HEK293 (cell line): ENCODE measurements at regions not wholly inside any gene's neighbourhood (a gene's known extent, or its start where the extent isn't known, plus 50 kb on each side); places are given as distances from the start of the nearest gene placed in this dataset.

Source experiments
- CTCF ChIA-PET: fragments of 350-600 bp; formaldehyde crosslinking; extraction: SDS; loops from one replicate; lab custom pipeline; 2021; ENCODE audit warnings: antibody characterized with exemption; lab: Yijun Ruan, JAX
- POLR2A ChIA-PET: fragments of 300-600 bp; formaldehyde crosslinking; extraction: SDS; loops from one replicate; lab custom pipeline; 2020; ENCODE audit warnings: antibody characterized with exemption, inconsistent platforms; lab: Yijun Ruan, JAX
- H3K27ac ChIP-seq: fragments of 200-500 bp; sonication (Bioruptor generic); 2 replicates; pipeline ENCODE4 v1.5.1; 2014; ENCODE audit warnings: low read depth, low read length, control low read depth, inconsistent platforms; ENCODE audit errors: extremely low read depth
- H3K36me3 ChIP-seq, 2 experiments: fragments of 200-500 bp in 1 of 2; sonication (Bioruptor generic) in 1 of 2; 1 replicate in 1 of 2; 2 replicates in 1 of 2; pipeline ENCODE4 v1.5.1; 2014 to 2017; ENCODE audit warnings: inconsistent platforms in 2 of 2, low read length in 2 of 2; ENCODE audit not compliant: control insufficient read depth in 2 of 2, insufficient read depth in 1 of 2
- H3K4me1 ChIP-seq: fragments of 200-500 bp; sonication (Bioruptor generic); 2 replicates; pipeline ENCODE4 v1.5.1; 2014; ENCODE audit warnings: mild to moderate bottlenecking, low read length, inconsistent platforms; ENCODE audit not compliant: control insufficient read depth, insufficient read depth
- H3K4me3 ChIP-seq: 2 replicates; pipeline ENCODE4 v1.5.1; 2011; ENCODE audit warnings: low read depth, mild to moderate bottlenecking, control low read depth, low read length, moderate library complexity
- H3K9me3 ChIP-seq: fragments of 200-500 bp; sonication (Bioruptor generic); 2 replicates; pipeline ENCODE4 v1.5.1; 2014; ENCODE audit warnings: low read depth, low read length, inconsistent platforms; ENCODE audit not compliant: control insufficient read depth, insufficient read depth
- ATF2 ChIP-seq: fragments of 450-650 bp; formaldehyde crosslinking; IDR thresholded peaks from 2 replicates; pipeline ENCODE4 v1.5.1; 2016; ENCODE audit warnings: missing biosample characterization, missing genetic modification characterization, low read depth
- BCL11B ChIP-seq: fragments of 450-650 bp; formaldehyde crosslinking; IDR thresholded peaks from 2 replicates; pipeline ENCODE4 v1.5.1; 2016; ENCODE audit warnings: low read depth, missing biosample characterization, missing genetic modification characterization
- GLI2 ChIP-seq: fragments of 450-650 bp; formaldehyde crosslinking; IDR thresholded peaks from 2 replicates; pipeline ENCODE4; 2017; ENCODE audit warnings: missing biosample characterization, missing genetic modification characterization, low read depth, borderline replicate concordance
- KLF8 ChIP-seq: fragments of 450-650 bp; formaldehyde crosslinking; IDR thresholded peaks from 2 replicates; pipeline ENCODE4 v1.5.1; 2016; ENCODE audit warnings: missing biosample characterization, missing genetic modification characterization
- OSR2 ChIP-seq: fragments of 450-650 bp; formaldehyde crosslinking; IDR thresholded peaks from 2 replicates; pipeline ENCODE4 v1.5.1; 2016; ENCODE audit warnings: missing biosample characterization, missing genetic modification characterization
- SCRT1 ChIP-seq: fragments of 450-650 bp; formaldehyde crosslinking; IDR thresholded peaks from 2 replicates; pipeline ENCODE4 v1.5.1; 2016; ENCODE audit warnings: missing biosample characterization, missing genetic modification characterization, borderline replicate concordance
- WT1 ChIP-seq: fragments of 450-650 bp; formaldehyde crosslinking; IDR thresholded peaks from 2 replicates; pipeline ENCODE4 v1.5.1; 2016; ENCODE audit warnings: missing biosample characterization, missing genetic modification characterization
- ZBTB49 ChIP-seq: fragments of 450-650 bp; formaldehyde crosslinking; IDR thresholded peaks from 2 replicates; pipeline ENCODE4 v1.5.1; 2016; ENCODE audit warnings: missing biosample characterization, missing genetic modification characterization, low read depth
- ZNF239 ChIP-seq: fragments of 450-650 bp; formaldehyde crosslinking; IDR thresholded peaks from 2 replicates; pipeline ENCODE4 v1.5.1; 2016; ENCODE audit warnings: missing biosample characterization, missing genetic modification characterization
- ZNF354C ChIP-seq: fragments of 450-650 bp; formaldehyde crosslinking; IDR thresholded peaks from 2 replicates; pipeline ENCODE4 v1.5.1; 2016; ENCODE audit warnings: missing biosample characterization, missing genetic modification characterization, low read depth, borderline replicate concordance
- ZNF404 ChIP-seq: fragments of 450-650 bp; formaldehyde crosslinking; IDR thresholded peaks from 2 replicates; pipeline ENCODE4 v1.5.1; 2017; ENCODE audit warnings: missing biosample characterization, missing genetic modification characterization
- ZNF529 ChIP-seq: fragments of 450-650 bp; formaldehyde crosslinking; IDR thresholded peaks from 2 replicates; pipeline ENCODE4 v1.5.1; 2017; ENCODE audit warnings: missing genetic modification characterization, missing biosample characterization; ENCODE audit not compliant: insufficient replicate concordance
- ZNF549 ChIP-seq: fragments of 450-650 bp; IDR thresholded peaks from 2 replicates; pipeline ENCODE4 v1.5.1; 2018; ENCODE audit warnings: missing biosample characterization, missing genetic modification characterization, mild to moderate bottlenecking, inconsistent platforms, moderate library complexity
- ZNF639 ChIP-seq: fragments of 450-650 bp; formaldehyde crosslinking; IDR thresholded peaks from 2 replicates; pipeline ENCODE4 v1.5.1; 2016; ENCODE audit warnings: missing biosample characterization, missing genetic modification characterization
- ZSCAN18 ChIP-seq: fragments of 450-650 bp; formaldehyde crosslinking; IDR thresholded peaks from 2 replicates; pipeline ENCODE4 v1.5.1; 2016; ENCODE audit warnings: missing biosample characterization, missing genetic modification characterization
- TF ChIP-seq, protein P1 (sequence below): fragments of 450-650 bp; formaldehyde crosslinking; IDR thresholded peaks from 2 replicates; pipeline ENCODE4 v1.5.1; 2017; ENCODE audit warnings: missing biosample characterization, missing genetic modification characterization
- TF ChIP-seq, protein P2 (sequence below): fragments of 450-650 bp; formaldehyde crosslinking; IDR thresholded peaks from 2 replicates; pipeline ENCODE4 v1.5.1; 2017; ENCODE audit warnings: missing biosample characterization, missing genetic modification characterization
- TF ChIP-seq, protein P3 (sequence below): fragments of 450-650 bp; formaldehyde crosslinking; IDR thresholded peaks from 2 replicates; pipeline ENCODE4 v1.5.1; 2016; ENCODE audit warnings: missing biosample characterization, missing genetic modification characterization

DNA sequence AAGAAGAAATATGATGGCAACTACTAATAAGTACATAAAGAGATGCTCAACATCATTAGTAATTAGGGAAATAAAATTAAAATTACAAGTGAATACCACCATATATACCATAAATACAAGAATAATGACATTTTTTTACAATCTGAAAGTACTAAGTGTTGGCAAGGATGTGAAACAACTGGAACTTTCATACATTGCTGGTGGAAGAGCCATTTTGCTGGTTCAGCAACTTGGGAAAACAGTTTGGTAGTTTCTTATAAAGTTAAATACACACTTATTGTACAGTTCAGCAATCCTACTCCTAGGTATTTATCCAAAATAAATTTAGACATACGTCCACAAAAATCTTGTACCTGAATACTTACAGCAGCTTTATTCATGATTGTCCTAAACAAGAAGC, 192.9 kb downstream of the CARTPT start:
- H3K9me3 ChIP-seq, result no peaks in the 10 kb centered on the region
- peaks cover 8% of the 10 kb centered on the region for H3K4me1 ChIP-seq
- H3K4me3 ChIP-seq, result no peak overlapping the region
- POLR2A ChIA-PET, result no interaction called here
- CTCF ChIA-PET, result no interaction called here
- TF ChIP-seq WT1 (tag by site-specific recombination) (no peak), ATF2 (tag by site-specific recombination) (no peak), ZNF639 (tag by site-specific recombination) (no peak), ZNF529 (tag by site-specific recombination) (no peak), ZNF404 (tag by site-specific recombination) (no peak), OSR2 (no peak)
- TF ChIP-seq, protein P1, sequence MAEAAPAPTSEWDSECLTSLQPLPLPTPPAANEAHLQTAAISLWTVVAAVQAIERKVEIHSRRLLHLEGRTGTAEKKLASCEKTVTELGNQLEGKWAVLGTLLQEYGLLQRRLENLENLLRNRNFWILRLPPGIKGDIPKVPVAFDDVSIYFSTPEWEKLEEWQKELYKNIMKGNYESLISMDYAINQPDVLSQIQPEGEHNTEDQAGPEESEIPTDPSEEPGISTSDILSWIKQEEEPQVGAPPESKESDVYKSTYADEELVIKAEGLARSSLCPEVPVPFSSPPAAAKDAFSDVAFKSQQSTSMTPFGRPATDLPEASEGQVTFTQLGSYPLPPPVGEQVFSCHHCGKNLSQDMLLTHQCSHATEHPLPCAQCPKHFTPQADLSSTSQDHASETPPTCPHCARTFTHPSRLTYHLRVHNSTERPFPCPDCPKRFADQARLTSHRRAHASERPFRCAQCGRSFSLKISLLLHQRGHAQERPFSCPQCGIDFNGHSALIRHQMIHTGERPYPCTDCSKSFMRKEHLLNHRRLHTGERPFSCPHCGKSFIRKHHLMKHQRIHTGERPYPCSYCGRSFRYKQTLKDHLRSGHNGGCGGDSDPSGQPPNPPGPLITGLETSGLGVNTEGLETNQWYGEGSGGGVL (tag by site-specific recombination), result no peak
- TF ChIP-seq, protein P2, sequence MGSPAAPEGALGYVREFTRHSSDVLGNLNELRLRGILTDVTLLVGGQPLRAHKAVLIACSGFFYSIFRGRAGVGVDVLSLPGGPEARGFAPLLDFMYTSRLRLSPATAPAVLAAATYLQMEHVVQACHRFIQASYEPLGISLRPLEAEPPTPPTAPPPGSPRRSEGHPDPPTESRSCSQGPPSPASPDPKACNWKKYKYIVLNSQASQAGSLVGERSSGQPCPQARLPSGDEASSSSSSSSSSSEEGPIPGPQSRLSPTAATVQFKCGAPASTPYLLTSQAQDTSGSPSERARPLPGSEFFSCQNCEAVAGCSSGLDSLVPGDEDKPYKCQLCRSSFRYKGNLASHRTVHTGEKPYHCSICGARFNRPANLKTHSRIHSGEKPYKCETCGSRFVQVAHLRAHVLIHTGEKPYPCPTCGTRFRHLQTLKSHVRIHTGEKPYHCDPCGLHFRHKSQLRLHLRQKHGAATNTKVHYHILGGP (tag by site-specific recombination), result no peak
- TF ChIP-seq, protein P3, sequence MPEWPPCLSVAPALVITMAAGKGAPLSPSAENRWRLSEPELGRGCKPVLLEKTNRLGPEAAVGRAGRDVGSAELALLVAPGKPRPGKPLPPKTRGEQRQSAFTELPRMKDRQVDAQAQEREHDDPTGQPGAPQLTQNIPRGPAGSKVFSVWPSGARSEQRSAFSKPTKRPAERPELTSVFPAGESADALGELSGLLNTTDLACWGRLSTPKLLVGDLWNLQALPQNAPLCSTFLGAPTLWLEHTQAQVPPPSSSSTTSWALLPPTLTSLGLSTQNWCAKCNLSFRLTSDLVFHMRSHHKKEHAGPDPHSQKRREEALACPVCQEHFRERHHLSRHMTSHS (tag by site-specific recombination), result no peak
- no peak overlapping the region for H3K27ac ChIP-seq
- no peaks in the 10 kb centered on the region for H3K36me3 ChIP-seq

GRCh38 chr5:71914281-71914680, 193.0 kb upstream of the MAP1B start:
- no peaks in the 10 kb centered on the region for H3K9me3 ChIP-seq
- H3K4me3 ChIP-seq, result no peak overlapping the region
- ChIA-PET CTCF (no interaction called here), POLR2A (no interaction called here)
- no peak overlapping the region for H3K27ac ChIP-seq
- no peaks in the 10 kb centered on the region for H3K4me1 ChIP-seq
- TF ChIP-seq SCRT1 (no peak), ZNF239 (no peak), BCL11B (tag by site-specific recombination) (no peak), KLF8 (no peak), ZBTB49 (no peak), GLI2 (no peak), ZNF549 (tag by site-specific recombination) (no peak), ZNF354C (tag by site-specific recombination) (no peak), ZSCAN18 (tag by site-specific recombination) (no peak)
- no peaks in the 10 kb centered on the region for H3K36me3 ChIP-seq
